Smooth muscle cell (in vitro differentiated cells): ENCODE measurements at regions not wholly inside any gene's neighbourhood (a gene's known extent, or its start where the extent isn't known, plus 50 kb on each side); places are given as distances from the start of the nearest gene placed in this dataset.
"Not testable (repeated sequence)": the region's sequence is repeated elsewhere in the genome, so short reads cannot be mapped to it uniquely, and the experiment has no call there.

Source experiments
- DNase-seq: peaks from one replicate; lab custom pipeline; 2025; ENCODE audit not compliant: unreplicated experiment; lab: John Stamatoyannopoulos, UW
- H2AFZ ChIP-seq: fragments of 200-600 bp; sonication (generic); 2 replicates; pipeline ENCODE4 v1.6.0; 2016; ENCODE audit warnings: antibody characterized with exemption, low read depth, mild to moderate bottlenecking
- H3F3A ChIP-seq: fragments of 200-600 bp; sonication (generic); 2 replicates; pipeline ENCODE4 v1.6.0; 2017; ENCODE audit warnings: antibody characterized with exemption, low read depth
- H3K27ac ChIP-seq: fragments of 200-600 bp; sonication (generic); 2 replicates; pipeline ENCODE4 v1.5.1; 2016; ENCODE audit warnings: low read depth, mild to moderate bottlenecking
- H3K27me3 ChIP-seq: fragments of 200-600 bp; sonication (generic); 2 replicates; pipeline ENCODE4 v1.6.1; 2016; ENCODE audit warnings: low read depth, mild to moderate bottlenecking
- H3K36me3 ChIP-seq: fragments of 200-600 bp; sonication (generic); 2 replicates; pipeline ENCODE4 v1.5.1; 2016; ENCODE audit warnings: low read depth
- H3K4me1 ChIP-seq: fragments of 200-600 bp; sonication (generic); 2 replicates; pipeline ENCODE4 v1.5.1; 2016; ENCODE audit warnings: low read depth
- H3K4me2 ChIP-seq: fragments of 200-600 bp; sonication (generic); 2 replicates; pipeline ENCODE4 v1.6.0; 2016; ENCODE audit warnings: mild to moderate bottlenecking
- H3K4me3 ChIP-seq: fragments of 200-600 bp; sonication (generic); 2 replicates; pipeline ENCODE4 v1.5.1; 2016; ENCODE audit warnings: mild to moderate bottlenecking
- H3K79me2 ChIP-seq: fragments of 200-600 bp; sonication (generic); 2 replicates; pipeline ENCODE4 v1.6.0; 2016; ENCODE audit warnings: low read depth, mild to moderate bottlenecking
- H3K9ac ChIP-seq: fragments of 200-600 bp; sonication (generic); 2 replicates; pipeline ENCODE4 v1.6.0; 2016; ENCODE audit warnings: low read depth
- H3K9me3 ChIP-seq: fragments of 200-600 bp; sonication (generic); replicated peaks from 2 replicates; pipeline ENCODE4 v1.5.1; 2016; ENCODE audit warnings: low read depth
- H4K20me1 ChIP-seq: fragments of 200-600 bp; sonication (generic); 2 replicates; pipeline ENCODE4 v1.6.0; 2016; ENCODE audit warnings: low read depth
- CTCF ChIP-seq: fragments of 200-600 bp; sonication (generic); IDR thresholded peaks from 2 replicates; pipeline ENCODE4 v1.5.1; 2017; ENCODE audit warnings: borderline replicate concordance, mild to moderate bottlenecking, antibody characterized with exemption; ENCODE audit not compliant: insufficient read depth, poor library complexity, severe bottlenecking
- WGBS: methylation state at CpG from one replicate; pipeline ENCODE4 v1.1.7; 2016; ENCODE audit warnings: low lambda C conversion rate; 5-methylcytosine and 5-hydroxymethylcytosine counted together

GRCh38 chr11:86171627-86172026 is 72.9 kb upstream of the EED start:
- no peak overlapping the region for H3K4me2 ChIP-seq
- H3K27ac ChIP-seq: no peak overlapping the region
- no peak overlapping the region for H2AFZ ChIP-seq
- TF ChIP-seq CTCF: no peak
- 86% methylated on average over 4 of the region's 4 CpGs for WGBS
- no peaks in the 10 kb centered on the region for H3K9me3 ChIP-seq
- DNase-seq: no peak
- H3K4me3 ChIP-seq: no peak overlapping the region
- no peaks in the 10 kb centered on the region for H3K36me3 ChIP-seq
- no peak overlapping the region for H3K9ac ChIP-seq
- no peaks in the 10 kb centered on the region for H4K20me1 ChIP-seq
- no peaks in the 10 kb centered on the region for H3K27me3 ChIP-seq
- H3F3A ChIP-seq: peaks cover 18% of the 10 kb centered on the region
- H3K4me1 ChIP-seq: peaks cover 12% of the 10 kb centered on the region
- H3K79me2 ChIP-seq: no peaks in the 10 kb centered on the region

GRCh38 chr11:86167499-86168164 is 76.9 kb upstream of the EED start:
- Histone ChIP-seq H3K36me3 (no peaks in the 10 kb centered on the region), H3K4me3 (no peak overlapping the region), H3K4me2 (no peak overlapping the region), H3K9ac (no peak overlapping the region), H2AFZ (peak overlapping the region; percentile 48), H3K27me3 (no peaks in the 10 kb centered on the region), H3K9me3 (no peaks in the 10 kb centered on the region), H3K79me2 (no peaks in the 10 kb centered on the region), H3F3A (peaks cover 3% of the 10 kb centered on the region), H3K4me1 (peaks cover 4% of the 10 kb centered on the region), H3K27ac (no peak overlapping the region), H4K20me1 (no peaks in the 10 kb centered on the region)
- TF ChIP-seq CTCF: no peak
- no peak for DNase-seq
- 90% methylated on average over 4 of the region's 4 CpGs for WGBS

GRCh38 chr11:86166287-86166686 is 78.3 kb upstream of the EED start:
- 100% methylated on average over 1 of the region's 1 CpG for WGBS
- H3K36me3 ChIP-seq, H3K9ac ChIP-seq, H3K79me2 ChIP-seq, H3F3A ChIP-seq, H3K4me1 ChIP-seq, H3K4me3 ChIP-seq, H3K9me3 ChIP-seq, H3K27ac ChIP-seq, DNase-seq, H4K20me1 ChIP-seq, H2AFZ ChIP-seq, H3K27me3 ChIP-seq, H3K4me2 ChIP-seq: not testable (repeated sequence)

GRCh38 chr11:86164106-86164505 is 80.4 kb upstream of the EED start:
- no peaks in the 10 kb centered on the region for H3K27me3 ChIP-seq
- H3K79me2 ChIP-seq: no peaks in the 10 kb centered on the region
- H3K9me3 ChIP-seq: no peaks in the 10 kb centered on the region
- no peak overlapping the region for H3K4me3 ChIP-seq
- no peaks in the 10 kb centered on the region for H3F3A ChIP-seq
- no peaks in the 10 kb centered on the region for H3K36me3 ChIP-seq
- no peaks in the 10 kb centered on the region for H3K4me1 ChIP-seq
- H3K9ac ChIP-seq: no peak overlapping the region
- 96% methylated on average over 2 of the region's 2 CpGs for WGBS
- H3K27ac ChIP-seq: no peak overlapping the region
- no peak overlapping the region for H3K4me2 ChIP-seq
- no peaks in the 10 kb centered on the region for H4K20me1 ChIP-seq
- H2AFZ ChIP-seq: no peak overlapping the region
- DNase-seq: no peak
- no peak for TF ChIP-seq CTCF

- not testable (repeated sequence) for H3K4me2 ChIP-seq, H3K9ac ChIP-seq, H4K20me1 ChIP-seq, DNase-seq, H3K9me3 ChIP-seq, H3K4me1 ChIP-seq, H3K36me3 ChIP-seq, H3K79me2 ChIP-seq, H3K27me3 ChIP-seq, H3K4me3 ChIP-seq, H2AFZ ChIP-seq, H3F3A ChIP-seq
- H3K27ac ChIP-seq: peak overlapping the region; percentile 78
- 80% methylated on average over 6 of the region's 6 CpGs for WGBS
Observed at GRCh38 chr11:86163221-86163876, 81.2 kb upstream of the EED start.
